Inferior parietal cortex (tissue), 1 donor: ENCODE measurements at regions not wholly inside any gene's neighbourhood (a gene's known extent, or its start where the extent isn't known, plus 50 kb on each side); places are given as distances from the start of the nearest gene placed in this dataset.
"Not testable (repeated sequence)": the region's sequence is repeated elsewhere in the genome, so short reads cannot be mapped to it uniquely, and the experiment has no call there.

Experiments
- DNase-seq: peaks from one replicate; pipeline ENCODE4 v3.0.0-alpha.2; 2016; ENCODE audit errors: extremely low spot score

DNA sequence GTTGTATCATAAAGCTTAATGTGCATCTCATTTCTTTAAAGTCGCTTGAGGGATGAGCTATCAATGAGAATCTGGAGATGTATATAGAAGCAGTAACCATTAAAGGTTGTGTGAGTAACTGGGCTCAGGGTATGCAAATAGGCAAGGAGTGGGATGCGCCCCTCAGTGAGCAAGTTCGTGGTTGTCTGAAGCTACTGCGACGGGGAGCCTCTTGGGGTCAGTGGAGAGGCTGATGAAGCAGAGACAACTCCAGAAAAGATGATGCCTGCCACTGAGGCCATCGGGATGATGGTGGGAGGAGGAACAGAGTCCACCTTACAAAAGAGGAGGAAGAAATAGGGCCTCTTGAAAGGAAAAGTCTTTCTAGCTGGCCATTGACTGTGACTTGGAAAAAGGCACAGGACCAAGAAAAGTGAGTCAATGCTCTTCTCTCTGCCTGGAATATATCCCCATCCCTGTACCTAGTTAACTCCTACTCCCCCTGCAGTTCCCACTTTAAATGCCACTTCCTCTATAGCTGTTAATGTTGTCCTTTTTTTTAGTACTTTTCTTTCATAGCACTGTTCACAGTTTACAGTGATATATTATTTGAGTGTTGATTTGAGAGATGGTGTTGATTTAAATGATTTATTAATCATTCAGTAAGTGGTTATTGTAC lies 51.4 kb upstream of the LSM6 start:
- no peak for DNase-seq

DNA sequence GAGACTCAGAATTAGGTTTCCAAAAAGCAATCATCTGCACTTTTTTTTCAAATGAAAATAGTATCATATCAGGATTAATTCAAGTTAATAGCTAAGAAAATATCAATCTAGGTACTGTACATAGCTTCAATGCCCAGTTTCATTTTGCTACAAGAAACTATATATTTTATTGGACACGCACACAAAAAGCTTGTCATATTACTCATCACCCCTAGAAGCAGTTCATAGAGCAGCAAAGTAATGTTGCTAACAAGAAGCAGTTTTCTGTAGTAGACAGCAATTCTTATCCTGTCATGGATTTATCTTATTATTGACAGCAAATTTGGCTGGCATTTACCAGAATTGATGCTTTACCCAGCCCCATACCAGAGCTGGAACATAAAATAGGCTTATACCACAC lies 52.3 kb upstream of the LSM6 start:
- DNase-seq = no peak

DNA sequence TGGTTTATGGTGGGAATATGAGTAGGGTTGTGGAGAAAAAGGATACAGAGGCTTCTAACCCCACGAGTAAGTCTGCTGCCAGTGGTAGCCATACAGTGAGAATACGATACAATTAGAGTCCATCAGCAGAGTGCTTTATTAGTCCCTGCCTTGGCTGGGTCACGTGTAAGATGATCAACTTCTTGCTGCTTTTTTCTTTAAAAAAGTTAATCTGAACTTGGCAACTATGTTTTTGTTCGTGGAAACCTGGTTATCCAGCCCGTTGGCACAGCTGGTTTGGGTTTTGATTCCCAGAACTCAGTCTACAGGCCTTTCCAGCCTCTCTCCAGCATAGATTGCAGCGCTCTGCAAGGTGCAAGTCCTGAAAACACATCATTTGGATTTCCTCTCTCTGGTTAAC lies 53.1 kb upstream of the LSM6 start:
- DNase-seq = no peak

DNA sequence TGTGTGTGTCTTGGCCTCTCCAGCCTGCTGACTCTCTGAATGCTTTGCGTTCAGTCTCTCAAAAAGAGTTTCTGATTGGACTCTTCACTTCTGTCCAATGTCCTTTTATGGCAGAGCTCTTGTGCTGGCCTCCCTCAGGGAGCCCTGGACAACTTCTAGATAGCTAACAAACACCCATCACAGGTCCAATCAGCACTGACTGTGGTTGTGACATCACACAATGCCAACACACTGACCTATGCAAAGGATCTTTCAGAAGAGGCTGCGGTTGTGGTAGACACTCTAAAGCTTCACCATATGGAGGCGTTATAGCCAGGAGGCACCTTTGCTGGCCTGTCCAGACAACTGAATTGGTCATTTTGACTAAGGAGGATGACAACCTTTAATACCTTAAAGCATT lies 53.8 kb upstream of the LSM6 start:
- DNase-seq = no peak

DNA sequence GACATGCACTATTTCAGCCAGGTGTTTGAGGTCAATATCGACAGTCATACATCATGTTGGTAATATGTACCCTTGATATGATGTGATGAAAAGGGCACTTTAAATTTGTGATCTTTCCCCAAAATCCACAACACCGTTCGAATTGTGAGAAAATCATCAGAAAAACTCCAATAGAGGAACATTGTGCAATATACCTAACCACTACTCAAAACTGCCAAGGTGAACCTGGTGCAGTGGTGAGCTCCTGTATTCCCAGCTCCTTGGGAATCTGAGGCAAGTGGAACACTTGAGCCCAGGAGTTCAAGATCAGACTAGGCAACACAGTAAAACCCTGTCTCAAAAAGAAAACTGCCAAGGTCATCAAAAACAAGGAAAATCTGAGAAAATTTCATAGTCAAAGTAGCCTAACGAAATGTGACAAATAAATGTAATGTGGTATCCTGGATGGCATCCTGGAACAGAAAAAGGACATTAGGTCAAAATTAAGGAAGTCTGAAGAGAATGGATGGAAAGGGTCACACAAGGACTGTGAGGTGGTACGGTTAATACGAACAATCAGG lies 55.6 kb upstream of the LSM6 start:
- no peak for DNase-seq

DNA sequence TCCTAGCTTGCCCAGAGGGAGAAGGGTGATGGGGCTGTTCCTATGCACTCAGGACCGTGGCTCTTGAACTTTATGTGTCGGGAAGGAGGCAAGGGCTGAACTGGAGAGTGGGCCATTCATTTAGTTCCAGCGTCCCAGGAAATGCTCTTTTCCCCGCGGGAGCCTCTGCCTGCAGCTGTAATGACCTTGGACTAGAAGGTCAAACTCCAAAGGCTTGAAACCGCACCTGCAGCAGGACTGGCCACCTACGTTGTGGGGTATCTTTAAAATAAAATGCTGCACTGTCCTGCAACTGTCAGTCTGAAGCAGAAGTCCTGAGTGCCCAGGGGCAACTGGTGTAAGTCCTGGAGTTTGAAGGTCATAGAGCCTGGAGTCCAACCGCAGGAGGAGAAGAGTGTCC lies 61.5 kb upstream of the LSM6 start:
- DNase-seq = no peak

DNA sequence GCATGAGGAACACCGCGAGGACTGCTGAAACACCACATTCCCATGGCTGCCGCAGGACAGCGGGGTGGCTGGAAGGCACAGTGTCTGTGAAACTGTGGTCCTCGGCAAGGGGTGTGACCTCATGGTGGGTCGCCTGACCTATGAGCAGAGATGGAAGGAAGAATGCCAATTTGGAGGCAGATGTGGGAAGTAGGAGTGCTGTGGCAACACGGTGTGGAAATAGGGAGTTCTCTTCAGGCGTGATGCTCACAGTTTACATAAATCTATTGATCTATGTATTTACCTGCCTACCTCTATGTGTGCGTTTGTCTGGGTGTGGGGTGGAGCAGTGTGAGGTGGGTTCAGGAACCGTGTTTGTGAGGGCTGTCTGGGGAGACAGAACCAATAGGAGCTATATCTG lies 62.3 kb upstream of the LSM6 start:
- no peak for DNase-seq

DNA sequence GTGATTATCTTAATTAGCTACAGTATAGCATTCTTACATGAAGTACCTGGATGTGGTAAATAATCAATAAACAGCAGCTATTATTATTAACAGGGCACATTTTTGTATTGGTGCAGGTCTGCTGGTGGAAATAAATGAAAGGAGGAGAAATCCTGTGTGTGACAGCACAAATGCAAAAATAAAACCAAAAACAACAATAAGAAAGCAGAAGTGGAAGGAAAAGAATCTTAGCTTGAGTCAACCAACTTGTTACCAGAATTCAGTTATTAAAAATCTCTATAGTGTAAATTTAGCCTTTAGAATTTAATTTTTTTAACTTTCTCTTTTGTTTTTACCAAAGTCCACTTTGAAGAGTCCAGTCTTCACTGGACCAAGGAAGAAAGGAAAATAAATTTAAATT lies 63.1 kb upstream of the LSM6 start:
- no peak for DNase-seq

DNA sequence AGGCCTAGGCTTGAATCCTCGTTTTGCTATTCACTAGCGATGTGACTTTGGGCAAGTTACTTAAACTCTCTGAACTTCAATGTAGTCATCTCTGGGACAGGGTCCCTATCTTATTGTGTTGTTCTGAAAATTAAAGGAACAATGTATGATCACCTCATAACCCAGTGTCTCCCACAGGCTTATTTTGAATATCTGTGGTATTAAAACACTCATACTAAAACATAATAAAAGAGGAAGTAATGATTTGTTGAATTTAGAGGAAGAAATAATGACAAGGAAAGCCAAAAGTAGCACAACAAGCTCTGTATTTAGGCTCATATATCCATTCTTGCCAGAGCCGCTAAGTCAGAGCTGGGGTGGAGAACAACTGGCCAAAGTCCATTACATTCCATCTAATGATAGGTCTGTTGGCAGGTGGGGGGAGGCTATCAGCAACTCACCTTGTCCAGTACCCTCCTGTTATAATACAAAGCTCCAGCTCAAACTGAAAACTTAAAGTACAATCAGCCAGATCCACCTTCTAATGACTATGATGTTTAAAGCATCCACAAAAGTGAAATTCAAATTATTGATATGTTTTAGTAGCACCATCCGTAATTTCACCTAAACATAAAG lies 64.5 kb upstream of the LSM6 start:
- no peak for DNase-seq

DNA sequence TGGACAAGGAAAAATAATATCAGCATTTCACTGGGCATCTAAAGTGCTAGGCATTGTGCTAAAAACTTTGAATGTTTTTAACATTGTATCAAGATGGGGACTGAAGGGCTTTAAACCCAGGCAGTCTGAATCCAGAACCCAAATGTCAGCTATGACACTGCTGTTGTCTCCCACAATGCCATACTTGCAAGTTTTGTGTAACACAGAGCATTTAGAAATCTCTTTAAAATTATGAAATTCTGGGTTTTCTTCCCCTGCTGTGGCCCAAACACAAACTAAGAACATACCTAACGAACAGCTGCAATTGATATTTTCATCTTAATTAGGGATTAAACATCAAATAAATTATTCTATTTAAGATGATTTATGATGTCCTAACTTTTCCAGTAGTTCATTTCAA lies 66.8 kb upstream of the LSM6 start:
- no peak for DNase-seq

DNA sequence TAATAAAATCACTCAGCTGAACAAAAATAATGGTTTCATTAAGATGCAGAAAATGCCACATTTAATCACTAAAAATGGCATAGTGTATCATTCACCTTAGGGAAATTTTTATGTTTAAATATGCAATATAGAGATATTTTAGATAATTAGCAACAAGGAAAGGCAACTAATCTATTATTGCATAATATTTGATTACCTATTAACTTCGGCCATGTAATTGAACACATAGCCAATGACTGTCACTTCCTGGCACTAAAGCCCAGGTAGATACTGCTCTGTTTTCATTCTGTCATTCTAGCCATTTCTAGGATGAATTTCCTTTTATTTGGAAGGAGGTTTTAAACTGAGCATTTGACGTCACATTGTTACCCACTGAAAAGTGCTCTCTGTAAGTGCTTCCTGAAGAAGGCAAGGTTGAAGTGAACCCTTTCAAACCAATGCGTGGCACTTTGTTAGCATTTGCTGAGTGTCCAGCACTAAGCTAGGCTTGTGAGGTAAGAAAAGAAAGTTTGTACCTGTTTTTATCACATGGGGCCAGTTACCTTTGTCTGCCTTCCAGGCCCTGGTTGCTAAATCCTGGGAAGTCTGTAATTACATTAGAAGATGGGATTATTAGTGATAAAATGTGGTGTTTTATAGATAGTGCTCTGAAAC lies 67.8 kb upstream of the LSM6 start:
- no peak for DNase-seq

DNA sequence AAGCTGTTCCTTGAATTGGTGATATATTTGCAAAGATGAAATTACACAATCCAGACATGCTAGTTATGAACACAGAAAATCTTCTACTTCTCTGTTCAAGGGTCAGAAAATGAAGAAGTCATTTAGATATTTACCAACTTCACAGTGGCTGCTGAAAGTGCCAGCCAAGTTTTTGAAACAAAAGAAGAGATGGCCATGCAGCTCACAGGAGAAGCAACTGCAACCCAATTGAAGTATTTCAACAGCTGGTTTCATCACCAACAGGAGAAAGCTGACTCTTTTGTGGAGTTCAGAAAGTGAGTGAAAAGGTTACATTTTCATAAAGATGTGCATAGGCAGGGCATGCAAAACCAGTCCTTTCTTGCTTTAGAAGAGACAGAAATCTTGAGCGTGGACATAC lies 70.1 kb upstream of the LSM6 start:
- no peak for DNase-seq

DNA sequence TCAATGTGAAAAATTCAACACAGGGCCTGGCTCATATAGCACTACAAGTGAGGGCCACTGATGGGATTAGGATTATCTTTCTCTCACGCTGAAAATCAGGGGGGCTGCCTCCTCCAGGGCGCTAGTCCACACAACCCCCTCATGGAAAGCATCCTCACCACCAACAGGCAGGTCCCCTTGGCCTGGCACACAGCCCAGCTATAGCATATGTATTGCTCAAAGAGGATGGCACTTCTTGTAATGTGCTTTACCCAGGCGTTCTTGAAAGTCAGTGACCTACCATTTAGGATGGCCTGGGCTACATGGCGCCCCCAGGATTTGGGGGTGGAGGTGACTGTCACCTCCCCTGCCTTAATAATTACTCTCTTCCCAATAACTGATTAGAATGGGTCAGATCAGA lies 71.0 kb upstream of the LSM6 start:
- DNase-seq = no peak

DNA sequence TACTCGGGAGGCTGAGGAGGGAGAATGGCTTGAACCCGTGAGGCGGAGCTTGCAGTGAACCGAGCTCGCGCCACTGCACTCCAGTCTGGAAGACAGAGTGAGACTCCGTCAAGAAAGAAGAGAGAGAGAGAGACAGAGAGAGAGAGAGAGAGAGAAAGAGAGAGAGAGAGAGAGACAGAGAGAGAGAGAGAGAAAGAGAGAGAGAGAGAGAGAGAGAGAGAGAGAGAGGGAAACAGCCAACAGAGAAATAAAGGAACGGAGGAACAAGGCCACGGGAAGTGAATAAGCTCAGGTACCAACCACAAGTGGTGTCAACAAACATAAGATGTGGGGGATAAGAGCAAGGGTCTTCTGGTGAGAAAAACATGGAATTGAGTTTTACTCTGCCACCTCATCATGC lies 71.5 kb upstream of the LSM6 start:
- DNase-seq = not testable (repeated sequence)

DNA sequence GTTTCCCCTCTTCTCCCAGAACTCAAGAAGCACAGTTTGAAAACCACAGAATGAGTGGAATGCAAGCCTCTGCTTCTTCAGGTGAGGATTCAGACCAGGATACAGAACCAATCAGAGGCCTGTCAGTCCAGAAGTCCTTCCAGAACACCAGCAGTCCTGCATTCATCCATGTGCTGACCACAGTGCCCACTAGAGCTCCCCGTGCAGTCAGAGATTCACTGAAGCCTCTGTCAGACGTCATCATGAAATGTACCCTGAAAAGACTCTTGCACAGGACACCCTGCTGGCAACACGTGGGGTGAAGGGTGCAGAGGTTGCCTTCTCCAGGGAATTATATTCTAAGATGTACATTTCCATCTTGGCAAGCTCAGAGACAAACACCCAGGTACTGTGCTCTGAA lies 75.9 kb upstream of the LSM6 start:
- DNase-seq = no peak

DNA sequence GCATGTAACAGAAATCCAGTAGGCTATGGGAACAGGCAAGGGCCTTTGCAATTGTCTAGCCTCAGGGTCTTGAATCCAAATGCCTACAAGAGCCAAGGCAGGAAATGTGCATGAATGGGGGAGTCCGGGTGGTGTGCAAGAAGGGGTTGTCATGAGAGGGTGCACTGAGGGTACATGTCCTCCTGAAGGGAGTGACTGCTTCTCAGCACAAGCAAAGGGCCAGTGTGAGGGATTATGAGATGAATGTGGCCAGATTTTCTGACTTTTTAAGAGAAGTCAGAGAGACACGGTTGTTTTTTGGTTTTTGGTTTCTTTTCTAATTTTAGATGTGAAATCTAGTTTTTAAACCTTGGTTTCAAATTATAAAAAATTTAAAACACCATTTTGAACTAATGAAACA lies 76.5 kb upstream of the LSM6 start:
- DNase-seq = no peak

DNA sequence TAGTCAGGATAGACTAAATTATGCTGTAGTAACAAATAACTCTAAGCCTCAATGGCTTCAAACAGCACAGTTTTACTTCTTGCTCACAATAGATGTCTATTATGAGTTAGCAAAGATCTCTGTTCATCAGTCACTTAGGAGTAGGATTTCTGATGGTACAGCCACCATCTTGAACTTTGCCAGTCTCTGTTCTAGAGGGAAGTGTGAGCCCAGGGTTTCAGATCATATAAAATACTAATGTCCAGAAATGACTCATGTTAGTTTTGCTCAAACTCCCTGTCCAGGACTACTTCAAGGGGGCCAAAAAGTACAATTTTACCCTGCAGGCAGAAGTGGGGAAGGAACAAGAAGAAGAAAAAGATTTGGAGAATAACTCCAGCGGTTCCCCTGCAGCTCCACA lies 77.1 kb upstream of the LSM6 start:
- no peak for DNase-seq

DNA sequence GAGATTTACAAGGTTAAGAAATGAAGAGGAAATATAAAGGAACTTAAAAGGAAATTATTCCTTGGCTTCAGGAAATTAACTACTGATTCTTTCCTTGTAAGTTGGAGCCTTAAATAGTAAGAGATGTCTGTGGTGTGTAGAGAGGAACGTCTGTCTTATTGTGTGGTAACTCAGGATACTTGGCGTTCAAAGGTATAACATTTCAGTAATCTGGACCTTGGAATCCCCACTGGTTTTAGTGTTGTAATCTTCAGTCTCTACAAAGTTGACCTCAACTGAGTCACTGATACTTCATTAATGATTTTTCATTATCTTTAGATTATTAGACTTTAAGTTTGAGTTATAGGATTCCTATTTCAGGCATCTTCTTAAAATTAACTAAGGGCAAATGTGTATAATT lies 79.1 kb upstream of the LSM6 start:
- DNase-seq = no peak

DNA sequence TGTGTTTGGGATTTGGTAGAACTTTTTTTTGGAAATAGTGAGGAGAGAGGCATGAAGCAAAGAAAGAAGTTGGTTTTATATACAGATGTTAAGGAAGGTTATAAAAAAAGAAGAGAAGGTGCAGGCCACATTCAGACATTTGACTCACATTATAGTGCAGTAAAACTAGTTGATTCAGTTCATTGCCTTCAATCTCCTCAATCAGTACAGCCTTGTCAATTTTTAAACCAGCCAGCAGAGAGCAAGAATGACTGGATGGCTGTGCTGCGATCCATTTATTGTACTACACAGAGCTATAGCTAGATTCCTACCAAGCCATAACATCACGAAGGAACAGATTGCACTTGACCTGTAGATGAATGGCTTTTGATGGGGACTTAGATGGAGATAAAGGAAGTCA lies 79.7 kb upstream of the LSM6 start:
- no peak for DNase-seq

DNA sequence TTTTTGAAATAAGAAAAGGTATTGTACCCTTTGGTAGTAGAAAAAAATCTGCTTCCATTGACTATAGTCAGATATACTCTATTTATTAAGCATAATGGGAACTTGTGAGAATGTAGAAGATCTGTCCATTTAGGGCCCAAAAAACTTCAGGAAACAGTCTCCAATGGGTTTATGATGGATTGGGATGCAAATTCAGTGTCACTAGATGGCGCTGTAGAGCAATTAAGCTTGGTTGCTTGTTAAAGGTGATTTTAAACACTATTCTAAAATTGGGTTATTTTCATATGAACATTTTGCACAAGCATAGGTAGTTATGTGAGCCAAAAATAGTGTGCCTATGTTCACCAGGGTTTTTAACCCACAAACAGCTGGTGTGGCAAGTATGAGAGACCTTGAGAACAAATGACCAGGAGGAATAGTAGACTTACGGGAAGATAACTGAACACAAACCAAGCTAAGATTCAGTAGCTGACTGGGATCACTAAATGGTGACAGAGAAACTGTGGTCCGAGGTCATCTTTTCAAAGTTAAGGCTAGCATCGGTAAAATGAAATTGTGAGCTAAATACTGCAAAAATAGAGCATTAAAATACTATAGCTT lies 80.3 kb upstream of the LSM6 start:
- DNase-seq = peak; percentile 55

DNA sequence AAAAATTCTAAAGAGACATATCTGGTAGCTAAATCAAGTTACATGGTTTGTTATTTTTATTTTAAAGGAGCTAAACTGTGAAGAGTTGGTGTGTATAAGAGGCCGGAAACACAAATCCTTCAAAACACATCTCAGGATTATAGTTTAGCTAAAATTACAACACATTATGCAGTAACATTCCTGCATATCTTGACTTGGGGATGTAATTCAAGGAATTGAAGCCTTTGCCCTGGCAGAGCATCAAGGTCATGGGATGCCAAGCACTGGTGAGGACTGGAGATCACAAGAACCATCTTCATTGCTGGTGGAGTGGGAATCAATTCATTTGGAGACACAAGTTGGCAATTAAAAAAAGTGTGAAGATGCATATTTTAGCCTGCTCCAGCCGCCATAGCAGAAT lies 86.8 kb upstream of the LSM6 start:
- DNase-seq = no peak

DNA sequence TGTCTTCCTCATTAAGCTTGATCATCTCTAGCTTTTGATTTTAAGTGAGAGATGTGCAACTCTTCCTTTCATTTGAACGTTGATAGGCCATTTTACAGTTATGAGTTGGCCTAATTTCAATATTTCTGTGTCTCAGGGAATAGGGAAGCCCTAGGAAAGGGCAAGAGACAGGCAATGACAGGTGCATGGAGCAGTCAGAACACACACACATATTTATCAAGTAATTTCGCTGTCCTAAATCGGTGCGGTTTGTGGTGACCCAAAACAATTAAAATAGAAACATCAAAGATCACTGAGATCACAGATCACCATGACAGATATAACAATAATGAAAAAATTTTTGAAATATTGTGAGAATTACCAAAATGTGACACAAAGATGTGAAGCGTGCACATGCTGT lies 87.7 kb upstream of the LSM6 start:
- DNase-seq = no peak

DNA sequence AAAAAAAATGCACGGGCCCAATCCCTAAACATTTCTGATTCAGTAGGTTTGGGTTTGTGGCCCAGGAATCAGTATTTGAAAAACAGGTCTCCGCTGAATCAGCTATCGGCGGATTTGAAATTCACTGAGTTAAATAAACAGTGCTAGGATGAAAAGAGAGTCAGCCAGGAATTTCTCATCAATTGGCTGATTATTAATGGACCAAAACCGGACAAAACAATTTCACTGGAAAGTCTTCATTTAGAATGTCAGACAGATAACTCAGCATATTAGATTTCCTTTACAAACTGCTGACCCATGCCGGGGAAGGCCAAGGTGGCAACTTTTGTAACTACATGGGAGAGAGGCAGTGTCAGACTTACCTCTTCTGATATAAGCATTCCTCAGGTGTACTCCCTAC lies 99.4 kb upstream of the LSM6 start:
- DNase-seq = no peak
